ENCODE measurements at regions not wholly inside any gene's neighbourhood (a gene's known extent, or its start where the extent isn't known, plus 50 kb on each side); places are given as distances from the start of the nearest gene placed in this dataset.
A peak's percentile ranks its signal among the peaks of the same experiment; 100 is the strongest.

DNA sequence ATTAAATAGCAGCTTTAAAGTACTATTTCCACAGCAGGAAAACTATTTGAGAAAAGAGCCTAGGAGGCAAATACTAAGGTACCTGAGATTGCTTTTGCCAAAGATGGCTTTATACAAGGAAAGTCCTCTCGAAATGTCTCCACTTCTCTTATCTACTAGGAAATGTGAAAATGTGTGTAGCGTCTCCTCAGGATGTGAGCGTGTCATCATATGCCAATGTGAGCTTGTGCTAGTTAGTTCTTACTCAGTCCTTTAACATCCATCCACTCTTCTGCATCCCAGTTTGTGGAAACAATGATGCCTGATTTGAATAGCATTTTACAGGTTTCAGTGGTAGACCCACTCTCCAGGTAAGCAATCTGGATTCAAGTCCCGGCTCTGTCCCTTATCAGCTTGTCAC is 421.0 kb downstream of the DYNC2H1 start:
- Histone ChIP-seq H3K4me1 (ENCODE audit: insufficient read depth, low read length) (peaks cover 13% of the 10 kb centered on the region), H3K9me3 (ENCODE audit: low read length) (no peaks in the 10 kb centered on the region), H3K4me3 (ENCODE audit: low read length) (no peak overlapping the region), H3K36me3 (ENCODE audit: insufficient read depth, low read length) (no peaks in the 10 kb centered on the region), H2AFZ (ENCODE audit: low read depth, low read length) (no peak overlapping the region), H3K27me3 (ENCODE audit: insufficient read depth, low read length) (no peaks in the 10 kb centered on the region)

DNA sequence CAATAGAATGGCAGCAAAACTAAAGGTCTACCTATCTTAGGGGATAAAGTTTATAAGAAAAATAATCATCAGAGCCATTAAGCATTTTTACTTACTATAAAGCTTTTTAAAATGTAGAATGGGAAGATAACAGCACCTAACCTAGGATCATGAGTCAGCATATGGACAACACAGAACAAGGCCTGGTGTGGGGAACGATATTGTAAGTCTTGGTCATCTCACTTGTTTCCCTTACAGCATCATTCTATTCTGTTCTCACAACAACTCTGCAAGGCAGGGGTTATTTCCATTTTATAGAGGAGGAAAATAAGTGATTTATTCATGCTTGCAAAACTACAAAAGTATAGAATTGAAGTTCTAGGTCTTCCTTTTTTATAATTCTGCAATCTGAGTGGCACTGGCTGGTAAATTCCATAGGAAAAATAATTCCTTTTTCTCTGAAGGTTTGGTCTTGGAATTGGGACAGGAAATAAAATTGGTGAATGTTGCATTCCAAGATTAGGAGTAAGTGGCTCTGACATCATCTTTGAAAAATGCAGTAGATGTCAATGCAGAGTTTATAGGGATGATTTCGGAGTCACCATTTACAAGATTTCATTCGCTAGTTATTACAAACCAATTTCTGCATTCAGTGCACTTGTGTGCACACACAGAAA is 423.0 kb downstream of the DYNC2H1 start:
- Histone ChIP-seq H3K27me3 (ENCODE audit: insufficient read depth, low read length) (no peaks in the 10 kb centered on the region), H2AFZ (ENCODE audit: low read depth, low read length) (no peak overlapping the region), H3K4me1 (ENCODE audit: insufficient read depth, low read length) (peaks cover 18% of the 10 kb centered on the region)

DNA sequence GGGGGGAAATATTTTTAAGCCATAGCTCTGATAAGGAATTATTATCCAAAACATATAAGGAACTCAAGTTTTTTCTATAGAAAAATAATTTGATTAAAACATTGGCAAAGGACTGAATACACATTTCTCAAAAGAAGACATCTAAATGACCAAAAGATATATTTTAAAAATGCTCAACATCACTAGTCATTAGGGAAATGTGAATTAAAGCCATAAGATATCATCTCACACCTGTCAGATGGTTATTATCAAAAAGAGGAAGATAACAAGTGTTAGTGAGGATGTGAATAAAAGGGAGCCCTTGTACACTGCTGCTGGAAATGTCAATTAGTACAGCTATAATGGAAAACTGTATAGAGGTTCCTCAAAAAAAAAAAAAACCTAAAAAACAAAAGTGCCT is 425.0 kb downstream of the DYNC2H1 start:
- Histone ChIP-seq H3K4me1 (ENCODE audit: insufficient read depth, low read length) (peaks cover 15% of the 10 kb centered on the region), H2AFZ (ENCODE audit: low read depth, low read length) (no peak overlapping the region), H3K27me3 (ENCODE audit: insufficient read depth, low read length) (no peaks in the 10 kb centered on the region), H3K9me3 (ENCODE audit: low read length) (no peaks in the 10 kb centered on the region), H3K4me3 (ENCODE audit: low read length) (no peak overlapping the region), H3K36me3 (ENCODE audit: insufficient read depth, low read length) (no peaks in the 10 kb centered on the region)

More for the DNA sequence above, 423.0 kb downstream of the DYNC2H1 start:
- Histone ChIP-seq H3K9me3 (ENCODE audit: low read length) (no peaks in the 10 kb centered on the region), H3K4me3 (ENCODE audit: low read length) (no peak overlapping the region), H3K36me3 (ENCODE audit: insufficient read depth, low read length) (no peaks in the 10 kb centered on the region)

DNA sequence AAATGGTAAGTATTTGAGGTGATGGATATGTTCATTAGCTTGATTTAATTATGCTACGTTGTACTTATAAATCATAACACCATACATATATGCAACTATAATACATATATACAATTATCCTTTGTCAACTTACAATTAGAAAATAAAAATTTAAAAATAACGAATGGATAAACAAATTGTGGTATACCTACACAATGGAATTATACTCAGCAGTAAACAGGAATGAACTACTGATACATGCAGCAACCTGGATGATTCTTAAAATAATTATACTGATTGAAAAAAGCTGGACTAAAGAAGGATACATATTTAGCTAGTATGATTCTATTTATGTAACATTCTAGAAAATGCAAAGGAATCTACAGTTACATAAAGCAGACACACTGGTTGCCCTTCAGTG is 425.7 kb downstream of the DYNC2H1 start:
- Histone ChIP-seq H3K36me3 (ENCODE audit: insufficient read depth, low read length) (no peaks in the 10 kb centered on the region), H3K27me3 (ENCODE audit: insufficient read depth, low read length) (no peaks in the 10 kb centered on the region), H3K9me3 (ENCODE audit: low read length) (no peaks in the 10 kb centered on the region), H3K4me1 (ENCODE audit: insufficient read depth, low read length) (peaks cover 11% of the 10 kb centered on the region), H3K4me3 (ENCODE audit: low read length) (no peak overlapping the region), H2AFZ (ENCODE audit: low read depth, low read length) (no peak overlapping the region)

DNA sequence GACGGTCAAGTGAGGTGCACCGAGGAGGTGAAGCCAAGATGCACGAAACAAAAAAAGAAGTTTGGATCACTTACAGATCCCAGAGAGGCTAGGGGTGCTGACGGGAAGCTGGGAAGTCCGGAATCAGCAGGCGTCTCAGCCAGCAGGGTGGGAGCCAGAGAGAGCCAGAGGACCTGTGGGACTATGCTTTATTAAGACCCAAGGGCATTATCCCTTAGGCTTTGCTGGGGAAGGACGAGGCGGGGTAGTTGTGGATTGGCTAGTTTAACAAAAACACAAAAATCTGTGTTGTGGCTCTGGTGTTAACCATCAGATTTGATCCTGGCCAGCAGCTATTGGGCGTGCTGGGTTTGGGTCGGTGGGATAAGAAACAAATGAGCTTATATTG is 427.1 kb downstream of the DYNC2H1 start:
- Histone ChIP-seq H3K27me3 (ENCODE audit: insufficient read depth, low read length) (no peaks in the 10 kb centered on the region), H3K4me1 (ENCODE audit: insufficient read depth, low read length) (peaks cover 11% of the 10 kb centered on the region), H3K9me3 (ENCODE audit: low read length) (no peaks in the 10 kb centered on the region), H3K4me3 (ENCODE audit: low read length) (no peak overlapping the region), H3K36me3 (ENCODE audit: insufficient read depth, low read length) (no peaks in the 10 kb centered on the region), H2AFZ (ENCODE audit: low read depth, low read length) (no peak overlapping the region)

DNA sequence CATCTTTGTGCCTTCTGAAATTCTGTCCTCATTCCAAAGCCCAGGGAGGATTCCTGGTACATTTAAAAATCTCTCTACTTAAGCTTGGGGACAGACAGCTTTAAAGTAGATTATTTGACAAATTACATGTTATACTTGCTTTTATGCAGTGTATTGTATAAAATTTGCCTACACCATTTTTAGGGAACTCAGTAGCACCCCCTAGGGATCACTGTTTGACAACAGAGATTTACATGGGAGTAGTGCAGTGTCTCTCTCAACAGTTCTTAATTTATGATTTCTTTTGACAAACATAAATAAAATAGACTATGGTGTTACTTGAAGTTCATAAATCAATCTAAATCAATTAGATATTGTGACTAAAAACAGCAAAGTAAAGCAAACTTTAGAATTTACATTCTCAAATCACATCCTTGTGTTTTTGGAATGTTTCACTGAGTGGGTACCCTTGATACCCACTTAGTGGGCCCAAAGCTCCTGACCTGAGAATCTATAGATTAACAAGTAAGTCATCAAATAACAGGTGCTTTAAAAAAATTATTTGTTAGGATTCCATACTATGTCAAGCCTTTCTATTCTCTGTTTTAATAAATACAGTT is 428.8 kb downstream of the DYNC2H1 start:
- Histone ChIP-seq H2AFZ (ENCODE audit: low read depth, low read length) (peak overlapping the region; percentile 27), H3K4me1 (ENCODE audit: insufficient read depth, low read length) (peaks cover 11% of the 10 kb centered on the region), H3K36me3 (ENCODE audit: insufficient read depth, low read length) (no peaks in the 10 kb centered on the region), H3K27me3 (ENCODE audit: insufficient read depth, low read length) (no peaks in the 10 kb centered on the region), H3K9me3 (ENCODE audit: low read length) (peaks cover 6% of the 10 kb centered on the region), H3K4me3 (ENCODE audit: low read length) (no peak overlapping the region)

DNA sequence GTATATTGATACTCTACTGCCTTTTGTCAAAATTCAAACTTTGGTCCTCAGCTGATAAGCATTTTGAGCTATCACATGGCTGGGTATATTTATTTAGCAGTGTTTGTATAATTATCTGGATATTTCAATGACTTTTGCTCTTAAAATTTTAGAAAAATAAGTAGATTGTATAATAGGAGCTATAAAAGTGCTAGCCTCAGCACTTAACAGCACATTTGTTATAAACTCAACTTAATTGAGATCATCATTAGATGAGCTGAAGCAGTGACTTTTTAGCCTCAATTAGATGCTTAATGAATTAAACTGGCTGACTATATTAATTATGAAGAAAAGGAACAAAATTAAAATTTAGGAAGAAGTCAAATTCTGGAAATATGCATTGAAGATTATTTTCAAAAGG is 429.9 kb downstream of the DYNC2H1 start:
- H3K27me3 ChIP-seq (ENCODE audit: insufficient read depth, low read length) = no peaks in the 10 kb centered on the region
- no peak overlapping the region for H3K4me3 ChIP-seq (ENCODE audit: low read length)
- no peak overlapping the region for H2AFZ ChIP-seq (ENCODE audit: low read depth, low read length)
- H3K9me3 ChIP-seq (ENCODE audit: low read length) = peaks cover 6% of the 10 kb centered on the region
- no peaks in the 10 kb centered on the region for H3K36me3 ChIP-seq (ENCODE audit: insufficient read depth, low read length)
- H3K4me1 ChIP-seq (ENCODE audit: insufficient read depth, low read length) = peaks cover 11% of the 10 kb centered on the region

DNA sequence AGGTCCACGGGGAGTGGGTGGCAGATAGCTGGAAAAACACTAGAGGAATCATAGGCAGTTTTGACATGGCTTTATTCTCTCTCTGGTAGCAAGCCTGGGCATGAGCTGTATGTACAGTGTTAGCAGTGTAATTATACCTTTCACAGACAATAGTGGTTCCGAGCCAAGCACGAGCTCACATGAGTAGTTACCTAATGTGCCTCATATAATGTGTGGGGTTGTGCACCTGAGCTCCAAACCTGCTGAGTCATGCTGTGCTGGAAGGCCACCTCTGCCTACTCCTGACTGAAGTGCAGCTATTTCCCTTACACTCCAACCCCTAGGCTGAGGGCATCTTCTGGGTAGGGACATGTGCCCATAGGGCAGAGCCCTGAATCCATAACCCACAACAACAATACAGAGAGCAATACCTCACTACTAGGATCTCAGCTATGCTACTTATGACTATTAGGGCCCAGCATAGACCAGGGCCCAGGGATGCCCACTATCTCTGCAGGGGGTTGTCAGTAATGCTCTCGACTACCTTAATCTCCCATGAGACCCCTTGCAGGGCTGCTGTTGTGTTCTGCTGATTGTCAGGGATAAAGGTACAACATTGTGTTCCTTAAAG is 432.1 kb downstream of the DYNC2H1 start:
- Histone ChIP-seq H3K4me1 (ENCODE audit: insufficient read depth, low read length) (peaks cover 11% of the 10 kb centered on the region), H3K36me3 (ENCODE audit: insufficient read depth, low read length) (no peaks in the 10 kb centered on the region), H3K4me3 (ENCODE audit: low read length) (no peak overlapping the region), H3K27me3 (ENCODE audit: insufficient read depth, low read length) (no peaks in the 10 kb centered on the region), H2AFZ (ENCODE audit: low read depth, low read length) (no peak overlapping the region), H3K9me3 (ENCODE audit: low read length) (peaks cover 6% of the 10 kb centered on the region)

DNA sequence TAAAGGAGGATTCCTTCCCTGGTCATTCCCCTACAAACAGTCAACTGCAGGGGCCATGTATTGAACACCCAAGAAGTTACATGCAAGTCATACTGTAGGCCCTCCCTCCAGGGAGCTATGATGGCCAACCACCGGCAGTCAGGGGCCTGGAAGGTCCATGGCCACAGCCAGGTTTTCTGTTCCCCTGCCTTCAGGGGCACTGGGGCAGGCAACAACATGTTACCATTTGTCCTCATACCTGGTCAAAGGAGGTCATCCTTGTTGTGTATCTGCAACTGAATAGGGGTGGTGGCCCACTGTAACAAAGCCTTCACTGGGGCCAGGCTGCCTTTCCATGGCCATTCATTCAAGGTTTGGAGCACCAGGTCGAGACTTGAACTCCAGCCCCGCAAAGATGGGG is 433.6 kb downstream of the DYNC2H1 start:
- no peaks in the 10 kb centered on the region for H3K4me1 ChIP-seq (ENCODE audit: insufficient read depth, low read length)
- no peak overlapping the region for H3K4me3 ChIP-seq (ENCODE audit: low read length)
- H3K9me3 ChIP-seq (ENCODE audit: low read length) = peaks cover 6% of the 10 kb centered on the region
- no peaks in the 10 kb centered on the region for H3K36me3 ChIP-seq (ENCODE audit: insufficient read depth, low read length)
- no peaks in the 10 kb centered on the region for H3K27me3 ChIP-seq (ENCODE audit: insufficient read depth, low read length)
- no peak overlapping the region for H2AFZ ChIP-seq (ENCODE audit: low read depth, low read length)

DNA sequence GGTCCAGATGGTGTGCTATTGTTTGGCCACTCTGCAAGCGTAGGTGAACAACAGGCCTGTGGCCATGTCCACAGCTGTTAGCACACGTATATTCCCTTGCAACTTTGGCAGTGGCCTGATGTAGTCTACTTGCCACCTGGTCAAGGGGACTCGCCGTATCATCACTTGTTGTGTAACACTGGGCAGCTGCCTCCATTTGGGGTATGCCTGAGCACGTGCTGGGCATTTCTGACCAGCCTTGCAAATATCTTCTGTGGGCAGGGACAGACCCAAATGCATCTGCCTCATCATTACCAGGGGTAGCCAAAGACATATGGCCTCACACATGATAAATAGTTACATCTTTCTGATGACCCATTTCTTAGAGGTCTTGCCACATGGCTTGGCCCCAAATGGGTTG is 434.2 kb downstream of the DYNC2H1 start:
- H3K36me3 ChIP-seq (ENCODE audit: insufficient read depth, low read length) = no peaks in the 10 kb centered on the region
- no peaks in the 10 kb centered on the region for H3K27me3 ChIP-seq (ENCODE audit: insufficient read depth, low read length)
- peaks cover 6% of the 10 kb centered on the region for H3K9me3 ChIP-seq (ENCODE audit: low read length)
- H2AFZ ChIP-seq (ENCODE audit: low read depth, low read length) = no peak overlapping the region
- H3K4me3 ChIP-seq (ENCODE audit: low read length) = no peak overlapping the region
- H3K4me1 ChIP-seq (ENCODE audit: insufficient read depth, low read length) = no peaks in the 10 kb centered on the region

DNA sequence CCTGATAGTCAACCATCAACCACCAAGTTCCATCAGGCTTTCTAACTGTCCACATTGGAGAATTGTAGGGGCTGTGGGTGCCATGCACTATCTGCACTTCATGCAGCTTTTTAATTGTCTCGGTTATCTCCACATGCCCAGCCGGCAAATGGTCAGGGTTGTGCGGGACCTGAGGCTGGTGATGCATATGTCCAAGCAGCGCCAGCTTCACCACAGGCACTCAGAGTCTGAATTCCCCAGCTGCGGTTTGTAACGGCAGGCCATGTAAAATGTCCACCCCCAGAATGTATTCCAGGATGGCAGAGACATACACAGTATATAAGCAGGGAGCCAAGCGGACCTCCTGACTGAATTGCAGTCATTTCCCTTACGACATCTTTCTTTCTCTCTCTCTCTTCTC is 435.6 kb downstream of the DYNC2H1 start:
- H3K36me3 ChIP-seq (ENCODE audit: insufficient read depth, low read length) = no peaks in the 10 kb centered on the region
- H2AFZ ChIP-seq (ENCODE audit: low read depth, low read length) = no peak overlapping the region
- H3K9me3 ChIP-seq (ENCODE audit: low read length) = peaks cover 6% of the 10 kb centered on the region
- peaks cover 2% of the 10 kb centered on the region for H3K4me1 ChIP-seq (ENCODE audit: insufficient read depth, low read length)
- no peak overlapping the region for H3K4me3 ChIP-seq (ENCODE audit: low read length)
- H3K27me3 ChIP-seq (ENCODE audit: insufficient read depth, low read length) = no peaks in the 10 kb centered on the region

DNA sequence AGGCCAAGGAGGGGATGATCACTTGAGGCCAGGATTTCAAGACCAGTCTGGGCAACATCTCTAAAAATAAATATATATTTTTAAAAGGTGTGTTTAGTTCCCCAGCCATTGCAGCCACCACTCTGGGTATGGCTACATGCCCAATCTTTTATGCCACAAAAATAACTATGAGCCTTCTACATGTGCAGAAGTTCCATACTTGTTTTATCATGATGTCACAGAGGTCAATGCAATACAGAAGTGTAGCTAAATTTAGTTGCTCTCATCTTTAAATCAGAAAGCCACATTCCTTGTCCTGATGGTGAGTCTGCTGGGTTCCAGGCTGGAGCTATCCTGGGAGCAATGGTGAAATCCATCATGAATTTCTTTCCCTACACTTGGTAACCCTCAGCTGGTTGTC is 436.3 kb downstream of the DYNC2H1 start:
- H3K27me3 ChIP-seq (ENCODE audit: insufficient read depth, low read length) = no peaks in the 10 kb centered on the region
- H3K36me3 ChIP-seq (ENCODE audit: insufficient read depth, low read length) = no peaks in the 10 kb centered on the region
- H3K4me1 ChIP-seq (ENCODE audit: insufficient read depth, low read length) = peaks cover 2% of the 10 kb centered on the region
- H3K9me3 ChIP-seq (ENCODE audit: low read length) = peaks cover 6% of the 10 kb centered on the region
- H3K4me3 ChIP-seq (ENCODE audit: low read length) = no peak overlapping the region
- no peak overlapping the region for H2AFZ ChIP-seq (ENCODE audit: low read depth, low read length)

DNA sequence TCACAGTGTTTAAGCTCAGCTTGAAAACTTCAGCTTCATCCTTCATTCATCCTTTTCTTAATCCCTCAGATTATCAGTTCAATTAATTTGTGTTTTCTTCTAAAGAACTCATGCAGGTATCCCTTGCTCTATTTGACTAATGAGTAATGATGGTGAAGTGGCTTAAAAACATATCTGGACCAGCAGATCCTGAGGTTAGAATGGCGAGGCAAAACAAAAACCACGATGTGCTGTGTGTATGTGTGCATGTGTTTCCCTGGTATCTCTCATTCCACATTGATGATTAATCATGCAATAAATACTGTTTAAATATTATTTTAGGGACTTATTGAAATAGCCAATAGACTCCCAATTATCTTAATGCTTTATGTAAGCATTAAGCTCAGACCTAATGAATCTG is 437.0 kb downstream of the DYNC2H1 start:
- H3K27me3 ChIP-seq (ENCODE audit: insufficient read depth, low read length) = no peaks in the 10 kb centered on the region
- H3K9me3 ChIP-seq (ENCODE audit: low read length) = peaks cover 6% of the 10 kb centered on the region
- no peaks in the 10 kb centered on the region for H3K36me3 ChIP-seq (ENCODE audit: insufficient read depth, low read length)

More for the DNA sequence above, 437.0 kb downstream of the DYNC2H1 start:
- H3K4me1 ChIP-seq (ENCODE audit: insufficient read depth, low read length) = peaks cover 2% of the 10 kb centered on the region
- H3K4me3 ChIP-seq (ENCODE audit: low read length) = no peak overlapping the region
- H2AFZ ChIP-seq (ENCODE audit: low read depth, low read length) = no peak overlapping the region
